GM23338 (cell line): ENCODE measurements at regions not wholly inside any gene's neighbourhood (a gene's known extent, or its start where the extent isn't known, plus 50 kb on each side); places are given as distances from the start of the nearest gene placed in this dataset.
"Not testable (repeated sequence)": the region's sequence is repeated elsewhere in the genome, so short reads cannot be mapped to it uniquely, and the experiment has no call there.

ENCODE experiments used
- CTCF ChIP-seq, 2 experiments: fragments of 200-600 bp in 1 of 2; sonication (generic) in 1 of 2; conservative IDR thresholded peaks; 2 replicates each; pipeline versions ENCODE4 v1.5.1 to v1.6.1; 2016 to 2017; ENCODE audit warnings: antibody characterized with exemption in 2 of 2, low read depth in 2 of 2, mild to moderate bottlenecking in 2 of 2, moderate library complexity in 1 of 2
- EZH2 ChIP-seq: fragments of 200-600 bp; sonication (generic); IDR thresholded peaks from one replicate; pipeline ENCODE4 v1.8.0; 2017; ENCODE audit warnings: antibody characterized with exemption, mild to moderate bottlenecking, low read depth; ENCODE audit not compliant: unreplicated experiment
- POLR2AphosphoS5 ChIP-seq: IDR thresholded peaks from 2 replicates; pipeline ENCODE4 v1.6.1; 2016; ENCODE audit warnings: antibody characterized with exemption, low read depth
- ZNF331 ChIP-seq: fragments of 250-450 bp; sonication (Bioruptor Pico); IDR thresholded peaks from 2 replicates; pipeline ENCODE4 v1.5.0; 2020; ENCODE audit warnings: low read depth, mild to moderate bottlenecking, moderate library complexity

GRCh38 chr4:49213250-49213649 is 227.2 kb downstream of the CWH43 start:
- not testable (repeated sequence) for TF ChIP-seq CTCF (conservative IDR thresholded peaks at IDR 0.05; ENCODE audit: low read depth in 2 of 2); POLR2AphosphoS5; ZNF331 (CRISPR knock-in tag); EZH2
